Activated CD4-positive, alpha-beta T cell treated with anti-CD3 and anti-CD28 coated beads for 36 hours (primary cell): ENCODE measurements at regions not wholly inside any gene's neighbourhood (a gene's known extent, or its start where the extent isn't known, plus 50 kb on each side); places are given as distances from the start of the nearest gene placed in this dataset.

Experiments used
- ATAC-seq: fragments of 200-7000 bp; cut with Tn5 transposase; one replicate; pipeline ENCODE4 v1.10.0; 2021; ENCODE audit warnings: mild to moderate bottlenecking, moderate library complexity
- CTCF ChIA-PET: fragments of 350-600 bp; sonication (Branson Sonifier 250); formaldehyde crosslinking; loops from one replicate; lab custom pipeline; 2021; ENCODE audit warnings: antibody characterized with exemption; lab: Charles Lee
- POLR2A ChIA-PET: fragments of 350-600 bp; sonication (Branson Sonifier 250); formaldehyde crosslinking; loops from one replicate; lab custom pipeline; 2021; ENCODE audit warnings: antibody characterized with exemption, inconsistent platforms; lab: Charles Lee
- DNase-seq: peaks from one replicate; pipeline ENCODE4 v3.0.0-alpha.2; 2020
- H3K27ac Mint-ChIP-seq: one replicate; pipeline ENCODE4 v1.8.0; 2021; ENCODE audit warnings: mixed read lengths
- H3K27me3 Mint-ChIP-seq: one replicate; pipeline ENCODE4 v1.8.0; 2021; ENCODE audit warnings: mixed read lengths
- H3K36me3 Mint-ChIP-seq: one replicate; pipeline ENCODE4 v1.8.0; 2021; ENCODE audit warnings: low read depth, mixed read lengths
- H3K4me1 Mint-ChIP-seq: one replicate; pipeline ENCODE4 v1.8.0; 2021; ENCODE audit warnings: mixed read lengths
- H3K4me3 Mint-ChIP-seq: one replicate; pipeline ENCODE4 v1.8.0; 2021; ENCODE audit warnings: mild to moderate bottlenecking, moderate library complexity, mixed read lengths
- H3K9me3 Mint-ChIP-seq: one replicate; pipeline ENCODE4 v1.8.0; 2021; ENCODE audit warnings: low read depth, mixed read lengths
- intact Hi-C, 2 experiments: fragments of 100-400 bp; cut with DNase I in 1 of 2; cut with micrococcal nuclease in 1 of 2; formaldehyde crosslinking; loops; one replicate each; pipeline versions ENCODE4 v1.14.2 to v1.15.1; 2022 to 2024; cut with DNase I, micrococcal nuclease

DNA sequence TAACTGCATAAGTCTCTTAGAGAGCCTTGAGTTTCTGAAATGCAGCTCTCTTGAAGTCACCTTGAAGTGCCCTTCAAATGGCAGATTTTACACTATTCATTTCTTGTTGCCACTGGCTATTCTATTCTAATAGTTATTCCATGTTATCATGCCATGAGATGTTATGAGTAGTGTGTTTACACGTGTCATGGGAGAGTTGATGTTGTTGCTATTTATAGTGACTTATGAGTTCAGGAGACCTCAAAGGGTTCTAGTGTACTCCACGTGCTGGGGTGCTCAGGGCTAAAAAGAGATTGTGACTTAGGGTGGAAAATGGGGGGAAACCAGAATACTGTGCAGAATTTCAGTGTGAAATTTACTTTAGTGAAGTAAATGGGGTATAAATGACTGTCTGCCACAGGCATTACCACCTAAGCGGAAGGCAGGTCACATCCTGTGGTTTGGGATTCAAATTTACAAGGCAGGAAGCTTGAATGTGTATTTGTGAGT lies 77.1 kb upstream of the SLC4A4 start:
- no peak overlapping the region for H3K27ac Mint-ChIP-seq
- intact Hi-C loops: no loop called here
- H3K27me3 Mint-ChIP-seq: no peaks in the 10 kb centered on the region
- H3K9me3 Mint-ChIP-seq: no peaks in the 10 kb centered on the region
- H3K36me3 Mint-ChIP-seq: no peaks in the 10 kb centered on the region
- ATAC-seq: peak; percentile 19
- DNase-seq: peak; percentile 29
- H3K4me1 Mint-ChIP-seq: peaks cover 9% of the 10 kb centered on the region
- POLR2A ChIA-PET: no interaction called here
- CTCF ChIA-PET: no interaction called here
- H3K4me3 Mint-ChIP-seq: no peak overlapping the region

DNA sequence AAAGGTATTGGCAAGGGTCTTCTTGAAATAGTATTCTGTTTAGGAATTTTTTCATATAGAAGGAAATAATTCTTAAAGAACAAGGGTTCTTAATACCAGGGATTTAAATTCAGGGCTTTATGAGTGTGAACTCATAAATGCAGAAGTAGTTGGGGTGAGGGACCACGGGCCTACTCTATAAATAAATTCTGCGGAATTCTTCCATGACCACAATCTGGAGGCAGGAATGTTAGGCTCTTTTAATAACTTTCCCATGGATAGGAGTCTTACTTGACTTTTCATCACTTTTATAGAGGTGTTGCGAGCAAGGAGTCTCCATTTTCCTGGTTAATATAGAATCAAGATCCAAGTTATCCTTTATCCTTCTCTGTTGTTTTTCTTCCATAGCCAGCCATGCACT lies 76.7 kb upstream of the SLC4A4 start:
- Mint-ChIP-seq H3K4me1 (peaks cover 9% of the 10 kb centered on the region), H3K27ac (no peak overlapping the region), H3K9me3 (no peaks in the 10 kb centered on the region), H3K4me3 (no peak overlapping the region), H3K27me3 (peaks cover 2% of the 10 kb centered on the region), H3K36me3 (no peaks in the 10 kb centered on the region)
- DNase-seq: no peak
- ChIA-PET POLR2A (no interaction called here), CTCF (no interaction called here)
- intact Hi-C loops: no loop called here
- ATAC-seq: no peak

DNA sequence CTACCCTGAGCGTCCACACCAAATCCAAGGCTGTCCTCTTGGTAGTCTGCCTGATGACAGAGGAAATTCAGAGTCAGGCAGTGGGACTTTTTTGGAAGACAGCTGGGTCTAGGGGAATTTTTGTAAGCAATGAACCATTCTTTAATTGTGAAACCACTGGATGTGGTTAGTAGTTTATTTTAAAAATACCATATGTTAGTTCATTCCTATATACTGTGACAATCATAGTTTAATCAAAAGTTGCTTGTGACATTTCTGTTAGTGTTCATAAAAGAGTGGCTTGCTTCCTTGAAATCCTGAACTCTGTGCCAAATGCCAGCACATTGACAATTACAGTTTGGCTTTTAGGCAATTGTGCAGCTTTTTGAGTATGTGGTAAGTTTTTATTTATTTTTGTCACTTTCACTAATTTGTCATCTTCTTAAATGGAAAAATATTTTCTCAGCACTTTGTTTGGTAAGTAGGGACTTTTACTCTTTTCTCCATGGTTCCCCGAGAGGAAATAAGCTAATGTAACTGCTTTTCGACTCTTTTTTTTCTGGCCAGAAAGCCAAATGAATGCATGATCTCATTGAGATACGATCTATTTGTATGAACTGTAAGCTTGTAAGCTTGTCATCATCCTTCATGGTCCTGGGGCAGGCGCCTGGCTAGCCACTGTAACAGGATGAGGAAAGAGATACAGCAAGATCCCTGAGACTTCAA lies 72.6 kb upstream of the SLC4A4 start:
- Mint-ChIP-seq H3K36me3 (no peaks in the 10 kb centered on the region), H3K4me3 (no peak overlapping the region), H3K27me3 (peaks cover 4% of the 10 kb centered on the region), H3K27ac (no peak overlapping the region), H3K9me3 (no peaks in the 10 kb centered on the region), H3K4me1 (peaks cover 9% of the 10 kb centered on the region)
- CTCF ChIA-PET: interaction anchor here (1.0 kb wide), 1 partner anchor 18 kb away, joined by 3 read pairs; no protein-coding TSS in a partner anchor
- DNase-seq (no peak), ATAC-seq (no peak)
- intact Hi-C loops: no loop called here
- POLR2A ChIA-PET: no interaction called here

DNA sequence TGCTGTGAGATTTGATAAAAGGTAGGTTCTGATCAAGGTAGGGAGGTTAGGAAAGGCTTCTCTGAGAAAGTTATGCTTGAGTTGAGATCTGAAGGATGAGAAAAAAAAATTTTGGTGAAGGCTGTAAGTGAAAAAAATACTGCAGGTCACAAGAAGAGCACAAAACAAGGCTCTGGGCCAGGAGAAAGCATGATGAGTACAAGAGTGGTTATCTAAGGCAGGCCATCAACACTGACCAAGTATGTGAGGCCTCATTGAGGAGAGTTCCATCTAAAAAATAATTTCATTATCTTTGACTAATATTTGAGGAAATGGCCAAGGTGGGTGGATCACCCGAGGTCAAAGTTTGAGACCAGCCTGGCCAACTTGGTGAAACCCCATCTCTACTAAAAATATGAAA lies 71.6 kb upstream of the SLC4A4 start:
- POLR2A ChIA-PET: no interaction called here

DNA sequence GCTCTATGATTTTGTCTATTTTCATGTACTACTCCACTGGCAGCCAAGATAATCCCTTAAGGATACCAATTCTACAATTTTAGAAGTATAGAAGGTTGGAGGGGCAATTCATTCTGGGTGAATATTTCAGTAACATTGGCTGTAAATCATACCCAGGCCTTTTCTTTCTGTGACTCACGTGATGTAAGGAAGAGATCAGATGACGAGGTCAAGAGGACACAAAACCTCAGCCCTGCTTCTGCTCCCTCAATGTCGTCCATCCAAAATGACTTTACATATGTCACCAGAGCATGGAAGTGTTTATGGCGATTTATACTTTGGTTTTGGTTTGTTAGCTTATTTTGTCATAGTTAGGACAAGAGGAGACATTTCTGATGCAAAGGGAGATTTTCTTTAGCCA lies 70.7 kb upstream of the SLC4A4 start:
- CTCF ChIA-PET: no interaction called here
- ATAC-seq: no peak
- DNase-seq: no peak

More for the DNA sequence above, 71.6 kb upstream of the SLC4A4 start:
- no peak for DNase-seq
- intact Hi-C loops: no loop called here
- ATAC-seq: no peak
- Mint-ChIP-seq H3K4me3 (no peak overlapping the region), H3K27me3 (peaks cover 4% of the 10 kb centered on the region), H3K9me3 (no peaks in the 10 kb centered on the region), H3K27ac (no peak overlapping the region), H3K4me1 (peaks cover 2% of the 10 kb centered on the region), H3K36me3 (no peaks in the 10 kb centered on the region)
- CTCF ChIA-PET: interaction anchor here (1.0 kb wide), 1 partner anchor 19 kb away, joined by 3 read pairs; no protein-coding TSS in a partner anchor

DNA sequence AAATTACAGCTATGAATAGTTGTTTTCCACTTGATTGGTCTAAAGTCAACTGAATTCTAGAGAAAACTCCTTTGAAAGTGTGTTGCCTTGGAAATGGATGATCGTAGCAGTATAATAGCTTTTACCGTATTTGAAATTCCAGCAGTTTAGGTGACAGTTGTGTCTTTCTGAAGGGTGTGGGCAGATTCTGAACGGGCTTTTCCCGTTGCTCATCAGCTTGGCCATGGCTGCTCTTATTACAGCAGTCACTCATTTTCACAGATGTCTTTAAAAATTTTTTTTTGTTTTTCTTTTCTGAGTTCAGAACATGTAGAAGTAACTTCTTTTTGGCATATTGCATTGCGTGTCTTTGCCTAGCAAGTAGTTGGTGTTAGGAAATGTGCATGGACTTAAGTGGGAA lies 69.6 kb upstream of the SLC4A4 start:
- Mint-ChIP-seq H3K36me3 (no peaks in the 10 kb centered on the region), H3K4me3 (no peak overlapping the region), H3K9me3 (no peaks in the 10 kb centered on the region), H3K27ac (no peak overlapping the region), H3K4me1 (no peaks in the 10 kb centered on the region), H3K27me3 (peaks cover 4% of the 10 kb centered on the region)
- CTCF ChIA-PET: interaction anchor here (1.0 to 1.1 kb wide), 2 partner anchors 18 to 442 kb away, joined by 3 to 4 read pairs; no protein-coding TSS in a partner anchor
- intact Hi-C loops: no loop called here
- POLR2A ChIA-PET: no interaction called here
- ATAC-seq: no peak
- no peak for DNase-seq

More for the DNA sequence above, 70.7 kb upstream of the SLC4A4 start:
- Mint-ChIP-seq H3K4me3 (no peak overlapping the region), H3K4me1 (no peaks in the 10 kb centered on the region), H3K27me3 (peaks cover 4% of the 10 kb centered on the region), H3K36me3 (no peaks in the 10 kb centered on the region), H3K27ac (no peak overlapping the region), H3K9me3 (no peaks in the 10 kb centered on the region)
- POLR2A ChIA-PET: no interaction called here
- intact Hi-C loops: no loop called here

DNA sequence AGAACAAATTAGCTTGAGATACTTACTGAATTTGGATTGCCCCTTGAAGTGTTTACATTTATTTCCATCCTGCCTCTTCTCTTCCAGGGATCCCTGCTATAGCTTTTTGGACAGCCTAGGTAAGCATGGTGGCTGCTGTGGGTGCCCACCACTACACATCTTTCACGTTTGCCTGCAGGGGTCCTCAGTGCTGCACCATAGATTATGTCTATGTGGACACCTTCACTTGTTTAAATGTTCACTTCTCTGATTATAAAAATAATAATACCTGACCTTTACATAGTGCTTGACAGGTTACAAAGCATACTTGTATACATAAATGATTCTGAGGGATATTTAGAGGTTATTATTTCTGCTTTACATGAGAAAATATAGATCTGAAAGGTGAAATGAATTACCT lies 67.9 kb upstream of the SLC4A4 start:
- POLR2A ChIA-PET: no interaction called here
- DNase-seq (peak; percentile 55), ATAC-seq (no peak)
- peaks cover 4% of the 10 kb centered on the region for H3K27me3 Mint-ChIP-seq
- no peaks in the 10 kb centered on the region for H3K36me3 Mint-ChIP-seq
- CTCF ChIA-PET: interaction anchor here (1.0 to 1.1 kb wide), 3 partner anchors 11 to 42 kb away, joined by 3 to 5 read pairs (median 4); no protein-coding TSS in a partner anchor
- H3K4me3 Mint-ChIP-seq: no peak overlapping the region
- H3K4me1 Mint-ChIP-seq: peaks cover 9% of the 10 kb centered on the region
- no peaks in the 10 kb centered on the region for H3K9me3 Mint-ChIP-seq
- no peak overlapping the region for H3K27ac Mint-ChIP-seq
- intact Hi-C loops: loop anchor here in 1 of 2 experiments (2.0 kb wide), 1 partner anchor 442 kb away; no protein-coding TSS in a partner anchor

DNA sequence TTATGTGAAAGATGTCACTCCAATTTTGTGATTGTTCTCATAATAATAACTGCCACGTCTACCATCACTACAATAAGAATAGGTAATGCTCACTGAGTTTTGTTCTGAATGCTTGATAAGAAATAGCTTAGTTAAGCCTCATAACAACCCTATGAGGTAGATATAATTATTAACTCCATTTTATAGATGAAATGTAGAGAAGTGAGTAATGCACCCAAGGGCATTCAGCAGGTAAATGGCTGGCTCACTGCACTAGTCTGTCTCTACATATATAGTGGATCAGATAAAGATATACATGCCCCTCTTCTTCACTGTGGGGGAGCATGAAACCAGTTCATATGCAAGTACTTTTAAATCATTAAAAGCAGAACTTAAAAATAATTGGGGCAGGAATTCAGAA lies 65.8 kb upstream of the SLC4A4 start:
- H3K27me3 Mint-ChIP-seq: peaks cover 2% of the 10 kb centered on the region
- ChIA-PET POLR2A (no interaction called here), CTCF (interaction anchor here (0.6 to 0.7 kb wide), 2 partner anchors 323 to 672 kb away, joined by 3 read pairs; no protein-coding TSS in a partner anchor)
- no peaks in the 10 kb centered on the region for H3K9me3 Mint-ChIP-seq
- H3K27ac Mint-ChIP-seq: no peak overlapping the region
- peaks cover 15% of the 10 kb centered on the region for H3K4me1 Mint-ChIP-seq
- no peak for ATAC-seq
- no peak overlapping the region for H3K4me3 Mint-ChIP-seq
- intact Hi-C loops: no loop called here
- no peak for DNase-seq
- no peaks in the 10 kb centered on the region for H3K36me3 Mint-ChIP-seq

DNA sequence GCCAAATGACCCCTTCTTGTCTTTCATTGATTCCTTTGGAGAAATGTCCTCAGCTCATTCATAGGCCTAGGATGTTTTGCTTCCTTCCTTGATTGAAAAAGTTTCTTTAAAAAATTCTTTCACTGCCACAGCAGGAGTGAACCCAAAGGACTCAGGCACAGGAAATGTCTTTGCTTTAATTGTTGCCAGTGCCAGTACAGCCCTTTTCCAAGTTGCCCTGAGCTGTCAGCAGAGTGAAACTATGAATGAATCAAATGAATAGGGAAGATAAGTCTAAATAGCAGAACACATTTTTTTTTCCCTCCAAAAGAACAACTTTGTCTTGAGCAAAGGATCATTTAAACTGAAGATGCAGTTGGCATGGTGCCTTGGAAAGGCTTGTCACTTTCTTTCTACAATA lies 63.8 kb upstream of the SLC4A4 start:
- ChIA-PET POLR2A (no interaction called here), CTCF (no interaction called here)
- H3K36me3 Mint-ChIP-seq: no peaks in the 10 kb centered on the region
- peaks cover 15% of the 10 kb centered on the region for H3K4me1 Mint-ChIP-seq
- no peaks in the 10 kb centered on the region for H3K9me3 Mint-ChIP-seq
- peaks cover 2% of the 10 kb centered on the region for H3K27me3 Mint-ChIP-seq
- no peak overlapping the region for H3K4me3 Mint-ChIP-seq
- ATAC-seq: no peak
- H3K27ac Mint-ChIP-seq: no peak overlapping the region
- DNase-seq: no peak
- intact Hi-C loops: no loop called here

DNA sequence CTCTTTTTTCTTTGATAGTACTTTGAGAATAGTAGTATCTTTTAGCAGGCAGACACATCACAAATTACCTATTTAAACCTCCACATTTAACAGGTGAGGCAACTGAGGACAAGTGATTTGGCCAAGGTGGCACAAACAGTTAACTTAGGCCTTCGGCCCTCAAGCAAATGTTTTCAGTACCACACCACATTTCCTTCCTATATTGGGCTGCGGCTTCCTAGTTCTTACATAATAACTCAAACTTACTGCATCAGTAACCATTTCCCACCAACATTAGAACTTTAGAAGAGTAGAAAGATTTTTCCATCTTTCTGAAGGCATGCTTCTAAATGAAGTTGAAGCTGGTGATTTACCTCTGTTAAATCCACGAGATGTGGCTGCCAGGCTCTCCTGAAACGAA lies 63.2 kb upstream of the SLC4A4 start:
- DNase-seq (no peak), ATAC-seq (no peak)
- Mint-ChIP-seq H3K9me3 (no peaks in the 10 kb centered on the region), H3K4me1 (peaks cover 15% of the 10 kb centered on the region), H3K27me3 (no peaks in the 10 kb centered on the region), H3K27ac (no peak overlapping the region), H3K36me3 (no peaks in the 10 kb centered on the region), H3K4me3 (no peak overlapping the region)
- ChIA-PET POLR2A (no interaction called here), CTCF (no interaction called here)
- intact Hi-C loops: no loop called here

DNA sequence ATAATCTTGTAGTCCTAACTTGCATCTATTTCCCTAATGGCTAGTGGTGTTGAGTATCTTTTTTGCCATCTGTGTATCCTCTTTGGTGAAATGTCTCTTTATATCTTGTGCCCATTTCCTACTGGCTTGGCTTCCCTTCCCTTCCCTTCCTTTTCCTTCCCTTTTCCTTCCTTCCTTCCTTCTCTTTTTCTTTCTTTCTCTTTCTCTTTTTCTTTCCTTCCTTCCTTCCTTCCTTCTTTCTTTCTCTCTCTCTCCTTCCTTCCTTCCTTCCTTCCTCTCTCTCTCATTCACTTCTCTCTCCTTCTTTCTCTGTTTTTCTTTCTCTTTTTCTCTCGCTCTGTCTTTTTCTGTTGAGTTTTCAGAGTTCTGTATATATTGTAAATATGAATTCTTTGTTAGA lies 61.5 kb upstream of the SLC4A4 start:
- Mint-ChIP-seq H3K4me1 (peaks cover 15% of the 10 kb centered on the region), H3K27ac (no peak overlapping the region), H3K9me3 (no peaks in the 10 kb centered on the region), H3K27me3 (no peaks in the 10 kb centered on the region), H3K36me3 (no peaks in the 10 kb centered on the region), H3K4me3 (no peak overlapping the region)
- ATAC-seq (no peak), DNase-seq (no peak)
- ChIA-PET POLR2A (no interaction called here), CTCF (no interaction called here)
- intact Hi-C loops: no loop called here

DNA sequence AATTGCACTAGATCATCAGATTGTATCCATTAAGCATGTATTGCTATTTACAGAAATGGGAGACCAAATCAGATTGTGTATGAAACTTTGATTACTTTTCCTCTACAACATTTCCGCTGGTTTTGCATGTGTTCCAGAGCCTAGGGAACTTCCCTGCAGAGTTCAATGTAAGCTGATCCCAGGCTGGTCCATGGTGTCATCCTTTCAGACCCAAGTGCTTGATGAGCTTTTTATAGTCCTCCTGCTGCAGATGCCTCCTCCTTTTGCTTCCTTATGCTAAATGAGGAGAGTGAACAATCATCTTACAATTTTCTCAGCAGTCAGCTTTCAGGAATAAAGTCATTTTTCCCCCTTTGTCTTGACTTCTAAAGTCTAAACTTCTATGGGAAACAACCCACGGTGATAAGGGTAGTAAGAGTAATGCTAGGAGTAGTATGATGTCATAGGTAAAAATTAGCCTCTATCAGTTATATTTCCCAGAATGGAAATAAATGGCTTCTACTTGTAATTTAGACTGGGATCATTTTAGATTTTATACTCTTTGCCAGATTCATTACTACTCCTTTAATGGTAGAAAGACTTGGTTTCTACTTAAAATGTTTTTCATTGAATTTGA lies 55.1 kb upstream of the SLC4A4 start:
- Mint-ChIP-seq H3K36me3 (no peaks in the 10 kb centered on the region), H3K9me3 (no peaks in the 10 kb centered on the region), H3K27me3 (peaks cover 3% of the 10 kb centered on the region), H3K27ac (no peak overlapping the region), H3K4me3 (no peak overlapping the region), H3K4me1 (no peaks in the 10 kb centered on the region)
- ChIA-PET CTCF (interaction anchor here (0.6 kb wide), 1 partner anchor 667 kb away, joined by 4 read pairs; no protein-coding TSS in a partner anchor), POLR2A (no interaction called here)
- DNase-seq (no peak), ATAC-seq (no peak)
- intact Hi-C loops: no loop called here
